GM12892 (cell line): ENCODE measurements at regions not wholly inside any gene's neighbourhood (a gene's known extent, or its start where the extent isn't known, plus 50 kb on each side); places are given as distances from the start of the nearest gene placed in this dataset.
"Not testable (repeated sequence)": the region's sequence is repeated elsewhere in the genome, so short reads cannot be mapped to it uniquely, and the experiment has no call there.

Experiments
- DNase-seq: peaks from one replicate; pipeline ENCODE4 v3.0.0; 2011; ENCODE audit not compliant: insufficient read length
- FAIRE-seq: peaks from 2 replicates; lab custom pipeline; 2011; peaks lifted over from hg19 to GRCh38; lab: Jason Lieb, UNC
- POLR2A ChIP-seq: IDR thresholded peaks from 2 replicates; pipeline ENCODE4 v1.6.1; 2011; ENCODE audit warnings: low read depth, low read length, control low read depth
- POLR2AphosphoS5 ChIP-seq: IDR thresholded peaks from 2 replicates; pipeline ENCODE4 v1.6.1; 2011; ENCODE audit warnings: low read depth, low read length, control low read depth
- TAF1 ChIP-seq: IDR thresholded peaks from 2 replicates; pipeline ENCODE4 v1.6.1; 2011; ENCODE audit warnings: low read depth, mild to moderate bottlenecking, control low read depth, low read length, borderline replicate concordance

DNA sequence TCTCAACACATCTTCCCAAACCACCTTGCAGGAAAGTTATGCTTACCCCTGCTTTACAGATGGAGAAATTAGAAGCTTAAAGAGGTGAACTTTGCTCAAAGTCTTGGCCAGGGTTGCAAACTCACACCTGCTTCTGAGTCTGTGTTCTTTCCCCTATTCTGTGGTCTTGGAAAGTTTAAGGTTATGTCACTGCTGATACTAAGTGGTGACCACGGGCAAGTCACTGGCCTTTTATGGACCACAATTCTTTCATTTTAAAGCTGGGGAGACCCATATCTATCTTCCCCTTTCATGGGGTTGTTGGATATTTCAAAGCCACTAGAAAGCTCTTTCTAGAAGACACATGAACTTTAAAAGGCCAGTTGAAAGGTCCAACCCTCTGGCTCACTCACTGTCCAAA lies 95.4 kb upstream of the KLF4 start:
- TF ChIP-seq POLR2AphosphoS5 (no peak), POLR2A (no peak), TAF1 (no peak)
- no peak for DNase-seq
- no peak for FAIRE-seq

DNA sequence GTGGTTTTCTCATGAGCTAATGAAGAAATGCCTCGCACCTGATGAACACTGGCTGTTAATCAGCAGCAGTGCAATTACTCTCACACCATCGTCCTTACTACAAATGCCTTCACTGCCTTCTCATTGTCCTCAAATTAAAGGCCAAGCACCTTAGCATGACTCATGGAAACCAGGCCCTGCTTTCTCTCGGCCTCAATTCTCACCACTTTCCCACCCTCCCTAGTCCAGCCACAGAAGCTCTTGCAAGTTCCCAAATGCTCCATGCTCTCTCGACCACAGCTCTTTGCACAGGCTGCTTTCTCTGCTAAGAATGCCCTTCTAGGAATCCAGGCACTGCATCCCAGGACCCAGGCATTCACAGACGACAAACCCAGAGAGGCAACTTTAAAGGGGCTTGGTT lies 94.6 kb upstream of the KLF4 start:
- TF ChIP-seq POLR2A (no peak), POLR2AphosphoS5 (no peak), TAF1 (no peak)
- DNase-seq (no peak), FAIRE-seq (no peak)

- DNase-seq (no peak), FAIRE-seq (no peak)
- no peak for TF ChIP-seq POLR2A
- TF ChIP-seq POLR2AphosphoS5: no peak
- TF ChIP-seq TAF1: no peak
Observed at GRCh38 chr9:107577140-107577776, 87.7 kb upstream of the KLF4 start.

GRCh38 chr9:107571148-107571547 lies 81.6 kb upstream of the KLF4 start:
- DNase-seq (no peak), FAIRE-seq (no peak)
- TF ChIP-seq POLR2AphosphoS5 (no peak), POLR2A (no peak), TAF1 (no peak)

- no peak for FAIRE-seq
- TF ChIP-seq POLR2AphosphoS5 (no peak), POLR2A (no peak), TAF1 (no peak)
- no peak for DNase-seq
Observed at GRCh38 chr9:107569174-107569573, 79.6 kb upstream of the KLF4 start.

DNA sequence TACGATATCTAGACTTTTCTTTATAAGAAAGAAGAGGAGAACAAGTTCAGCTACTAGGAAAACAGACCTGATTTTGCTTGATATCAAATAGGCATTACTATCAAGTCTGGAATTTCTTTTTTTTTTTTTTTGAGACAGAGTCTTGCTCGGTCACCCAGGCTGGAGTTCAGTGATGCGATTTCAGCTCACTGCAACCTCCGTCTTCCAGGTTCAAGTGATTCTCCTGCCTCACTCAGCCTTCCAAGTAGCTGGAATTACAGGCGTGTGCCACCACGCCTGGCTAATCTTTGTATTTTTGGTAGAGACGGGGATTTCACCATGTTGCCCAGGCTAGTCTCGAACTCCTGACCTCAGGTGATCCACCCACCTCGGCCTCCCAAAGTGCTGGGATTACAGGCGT lies 78.8 kb upstream of the KLF4 start:
- FAIRE-seq, DNase-seq: not testable (repeated sequence)

- DNase-seq: no peak
- FAIRE-seq: no peak
- no peak for TF ChIP-seq TAF1
- TF ChIP-seq POLR2AphosphoS5: no peak
- TF ChIP-seq POLR2A: no peak
Observed at GRCh38 chr9:107567462-107567861, 77.9 kb upstream of the KLF4 start.

GRCh38 chr9:107566611-107567061 lies 77.1 kb upstream of the KLF4 start:
- no peak for FAIRE-seq
- TF ChIP-seq POLR2A (no peak), TAF1 (no peak), POLR2AphosphoS5 (no peak)
- no peak for DNase-seq

- DNase-seq (no peak), FAIRE-seq (no peak)
- no peak for TF ChIP-seq POLR2AphosphoS5
- TF ChIP-seq TAF1: no peak
- no peak for TF ChIP-seq POLR2A
Observed at GRCh38 chr9:107562798-107563197, 73.2 kb upstream of the KLF4 start.

DNA sequence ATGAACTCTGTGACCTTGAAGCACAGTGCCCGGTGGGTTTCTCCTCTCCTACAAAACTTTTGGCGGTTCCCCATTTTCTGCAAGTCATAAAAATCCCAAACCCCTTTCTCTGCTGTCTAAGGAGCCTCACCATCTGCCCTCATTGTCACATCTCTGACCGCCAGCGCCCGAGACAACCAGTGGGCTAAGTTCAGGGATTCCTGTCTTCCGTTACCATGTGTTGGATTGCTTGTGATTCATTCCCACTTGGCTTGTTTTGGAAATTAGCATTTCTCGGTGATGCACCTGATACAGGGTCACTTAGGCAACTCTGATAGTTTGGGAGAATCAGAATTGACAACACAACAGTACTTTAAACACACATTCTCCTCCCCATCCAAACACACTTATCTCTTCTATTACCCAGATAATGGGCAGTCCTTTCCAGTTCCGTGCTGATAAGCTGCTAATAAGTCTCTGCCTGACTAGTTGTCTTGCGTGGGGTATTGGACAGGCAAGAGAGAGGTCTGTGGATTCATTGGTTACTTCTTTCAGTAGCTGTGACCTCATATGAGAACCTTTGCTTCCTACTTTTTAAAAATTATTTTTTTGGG lies 70.0 kb upstream of the KLF4 start:
- DNase-seq: no peak
- FAIRE-seq: no peak
- TF ChIP-seq POLR2AphosphoS5: no peak
- no peak for TF ChIP-seq TAF1
- TF ChIP-seq POLR2A: no peak

- FAIRE-seq (no peak), DNase-seq (no peak)
- TF ChIP-seq POLR2AphosphoS5: no peak
- no peak for TF ChIP-seq POLR2A
- no peak for TF ChIP-seq TAF1
Observed at GRCh38 chr9:107557236-107557990, 67.8 kb upstream of the KLF4 start.

DNA sequence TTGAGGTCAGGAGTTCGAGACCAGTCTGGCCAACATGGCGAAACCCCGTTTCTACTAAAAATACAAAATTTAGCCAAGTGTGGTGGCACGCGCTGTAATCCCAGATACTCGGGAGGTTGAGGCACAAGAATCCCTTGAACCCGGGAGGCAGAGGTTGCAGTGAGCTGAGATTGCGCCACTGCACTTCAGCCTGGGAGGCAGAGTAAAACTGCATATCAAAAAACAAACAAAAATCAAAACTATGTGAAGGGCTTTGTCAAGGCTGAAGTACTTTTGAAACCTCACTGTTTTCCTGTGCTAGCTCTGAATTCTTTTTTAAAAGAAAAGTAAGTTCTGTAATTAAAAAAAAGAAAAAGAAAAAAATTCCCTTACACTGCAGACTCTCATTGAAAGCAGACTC lies 65.1 kb upstream of the KLF4 start:
- FAIRE-seq: no peak
- TF ChIP-seq POLR2A (no peak), TAF1 (no peak), POLR2AphosphoS5 (no peak)
- DNase-seq: no peak
